ENCODE measurements at regions not wholly inside any gene's neighbourhood (a gene's known extent, or its start where the extent isn't known, plus 50 kb on each side); places are given as distances from the start of the nearest gene placed in this dataset.
A peak's percentile ranks its signal among the peaks of the same experiment; 100 is the strongest.
"Not testable (repeated sequence)": the region's sequence is repeated elsewhere in the genome, so short reads cannot be mapped to it uniquely, and the experiment has no call there.

GRCh38 chr1:65020774-65021173 lies 54.4 kb upstream of the JAK1 start:
- DNase-seq: no peak

GRCh38 chr1:65021795-65022194 lies 55.4 kb upstream of the JAK1 start:
- DNase-seq: no peak

- no peak for DNase-seq
Observed at GRCh38 chr1:65022216-65022615, 55.9 kb upstream of the JAK1 start.

GRCh38 chr1:65025794-65026193 lies 59.4 kb upstream of the JAK1 start:
- no peak for DNase-seq

GRCh38 chr1:65026235-65026634 lies 59.9 kb upstream of the JAK1 start:
- peak; percentile 62 to 88 for DNase-seq

- peak; percentile 33 to 71 for DNase-seq
Observed at GRCh38 chr1:65027666-65028358, 61.5 kb upstream of the JAK1 start.

- DNase-seq: not testable (repeated sequence)
Observed at GRCh38 chr1:65029434-65029833, 63.1 kb upstream of the JAK1 start.

GRCh38 chr1:65034879-65035278 lies 68.5 kb upstream of the JAK1 start:
- DNase-seq: not testable (repeated sequence)

- no peak for DNase-seq
Observed at GRCh38 chr1:65036570-65037051, 70.3 kb upstream of the JAK1 start.

- DNase-seq: no peak
Observed at GRCh38 chr1:65039066-65039465, 72.7 kb upstream of the JAK1 start.

GRCh38 chr1:65039508-65039907 lies 73.2 kb upstream of the JAK1 start:
- no peak for DNase-seq

GRCh38 chr1:65042467-65042866 lies 76.1 kb upstream of the JAK1 start:
- no peak for DNase-seq

GRCh38 chr1:65044411-65044810 lies 78.1 kb upstream of the JAK1 start:
- no peak for DNase-seq

- no peak for DNase-seq
Observed at GRCh38 chr1:65045022-65045817, 78.9 kb upstream of the JAK1 start.

- DNase-seq: no peak
Observed at GRCh38 chr1:65048335-65048734, 82.0 kb upstream of the JAK1 start.

GRCh38 chr1:65049941-65050713 lies 83.8 kb upstream of the JAK1 start:
- DNase-seq: no peak

- DNase-seq: peak; percentile 37 to 72
Observed at GRCh38 chr1:65050735-65051134, 84.4 kb upstream of the JAK1 start.

- DNase-seq: no peak
Observed at GRCh38 chr1:65054481-65054880, 88.1 kb upstream of the JAK1 start.

- DNase-seq: no peak
Observed at GRCh38 chr1:65055747-65056146, 89.4 kb upstream of the JAK1 start.

- no peak for DNase-seq
Observed at GRCh38 chr1:65056234-65056633, 89.9 kb upstream of the JAK1 start.

- DNase-seq: no peak
Observed at GRCh38 chr1:65056866-65057265, 90.5 kb upstream of the JAK1 start.

- no peak for DNase-seq
Observed at GRCh38 chr1:65059930-65060538, 88.0 kb upstream of the AK4 start.

GRCh38 chr1:65062339-65062738 lies 85.7 kb upstream of the AK4 start:
- DNase-seq: no peak

Data from NCI-H2081 (cell line).